HG02759 (cell line): ENCODE measurements at regions not wholly inside any gene's neighbourhood (a gene's known extent, or its start where the extent isn't known, plus 50 kb on each side); places are given as distances from the start of the nearest gene placed in this dataset.
"Not testable (repeated sequence)": the region's sequence is repeated elsewhere in the genome, so short reads cannot be mapped to it uniquely, and the experiment has no call there.

ENCODE experiments used
- ATAC-seq: cut with Tn5 transposase; IDR thresholded peaks from one replicate; pipeline ENCODE4 v1.9.1; 2021; ENCODE audit warnings: mild to moderate bottlenecking, moderate library complexity; ENCODE audit not compliant: unreplicated experiment

DNA sequence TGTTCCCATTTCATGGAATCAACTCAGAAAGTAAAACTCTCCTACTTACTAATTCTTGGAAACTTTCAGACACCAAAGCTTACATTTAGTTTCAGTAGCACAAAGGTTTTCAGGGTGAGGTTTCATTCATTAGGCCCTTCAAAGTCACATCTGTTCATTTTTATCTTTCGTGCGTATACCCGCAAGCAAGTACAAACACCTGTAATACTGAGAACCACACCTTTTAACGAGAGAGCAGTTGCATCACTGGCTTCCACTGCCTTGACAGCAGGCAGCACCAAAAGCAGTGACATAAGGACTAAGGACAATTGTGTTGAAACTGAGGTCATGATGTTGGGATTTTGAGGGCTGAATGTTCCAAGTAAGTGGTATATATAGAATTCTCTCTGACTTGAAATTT lies 60.5 kb downstream of the GOLGA6L22 start:
- ATAC-seq, result not testable (repeated sequence)

- not testable (repeated sequence) for ATAC-seq
Observed at GRCh38 chr15:22526537-22526936, 67.8 kb downstream of the GOLGA6L22 start.

- ATAC-seq, result not testable (repeated sequence)
Observed at GRCh38 chr15:22527016-22527415, 68.3 kb downstream of the GOLGA6L22 start.

DNA sequence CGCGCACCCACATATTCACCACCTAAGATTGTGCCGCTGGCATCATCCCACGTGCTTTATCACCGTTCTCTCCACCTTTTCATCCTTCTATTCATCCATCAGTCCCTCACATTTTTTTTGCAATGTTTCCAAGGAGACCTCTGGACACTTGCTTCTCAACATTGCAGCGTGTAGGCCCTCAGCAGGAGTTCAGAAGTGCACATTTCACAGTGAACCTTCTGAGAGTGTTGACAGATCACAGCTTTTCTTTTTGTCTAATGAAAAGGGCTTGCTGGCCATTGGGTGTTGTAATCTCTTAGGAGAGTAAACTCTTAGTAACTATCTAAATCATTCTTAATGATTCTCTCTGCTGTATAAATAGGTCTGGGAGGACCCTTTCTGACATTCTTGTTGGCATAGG lies 70.5 kb downstream of the GOLGA6L22 start:
- not testable (repeated sequence) for ATAC-seq

GRCh38 chr15:22559701-22560100 lies 101.0 kb downstream of the GOLGA6L22 start:
- not testable (repeated sequence) for ATAC-seq

- ATAC-seq, result not testable (repeated sequence)
Observed at GRCh38 chr15:22561716-22562115, 103.0 kb downstream of the GOLGA6L22 start.

DNA sequence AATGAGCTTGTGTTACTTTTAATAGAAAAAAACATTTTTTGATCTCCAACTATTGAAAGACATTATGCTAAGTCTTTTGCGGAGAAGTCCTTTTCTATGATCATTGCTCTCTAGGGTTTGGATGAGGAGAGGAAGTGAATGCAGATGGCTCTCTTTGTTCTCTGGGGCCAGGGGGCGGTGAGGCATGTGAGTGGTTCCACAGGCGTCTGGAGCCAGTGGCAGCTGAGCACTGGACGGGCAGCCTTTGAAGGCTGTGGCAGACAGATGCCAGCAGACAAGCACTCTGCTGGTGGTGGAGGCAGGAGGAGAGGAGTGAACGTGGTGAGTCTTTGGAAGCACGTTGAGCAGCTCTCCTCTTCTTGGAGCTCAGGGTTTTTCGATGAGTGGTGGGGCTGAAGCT lies 107.8 kb downstream of the GOLGA6L22 start:
- ATAC-seq, result not testable (repeated sequence)

DNA sequence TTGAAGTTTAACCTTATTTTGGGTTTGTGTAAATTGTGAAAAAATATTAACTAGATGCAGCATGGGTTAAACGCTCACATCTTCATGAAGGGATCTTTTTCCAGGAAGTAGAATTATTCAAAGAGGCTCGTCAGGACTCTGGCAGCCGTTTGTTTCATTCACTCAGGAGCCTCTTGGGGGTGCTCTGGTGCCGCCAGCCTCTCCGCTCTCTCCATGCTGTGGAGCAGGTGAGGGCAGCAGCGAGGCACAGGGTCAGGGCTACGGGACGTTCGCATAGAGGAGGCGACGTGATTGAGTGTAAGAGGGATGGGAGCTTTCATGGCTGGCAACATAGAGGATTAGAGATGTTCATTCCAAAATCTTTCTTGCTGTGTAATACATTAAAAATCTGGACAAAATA lies 110.8 kb downstream of the GOLGA6L22 start:
- not testable (repeated sequence) for ATAC-seq

DNA sequence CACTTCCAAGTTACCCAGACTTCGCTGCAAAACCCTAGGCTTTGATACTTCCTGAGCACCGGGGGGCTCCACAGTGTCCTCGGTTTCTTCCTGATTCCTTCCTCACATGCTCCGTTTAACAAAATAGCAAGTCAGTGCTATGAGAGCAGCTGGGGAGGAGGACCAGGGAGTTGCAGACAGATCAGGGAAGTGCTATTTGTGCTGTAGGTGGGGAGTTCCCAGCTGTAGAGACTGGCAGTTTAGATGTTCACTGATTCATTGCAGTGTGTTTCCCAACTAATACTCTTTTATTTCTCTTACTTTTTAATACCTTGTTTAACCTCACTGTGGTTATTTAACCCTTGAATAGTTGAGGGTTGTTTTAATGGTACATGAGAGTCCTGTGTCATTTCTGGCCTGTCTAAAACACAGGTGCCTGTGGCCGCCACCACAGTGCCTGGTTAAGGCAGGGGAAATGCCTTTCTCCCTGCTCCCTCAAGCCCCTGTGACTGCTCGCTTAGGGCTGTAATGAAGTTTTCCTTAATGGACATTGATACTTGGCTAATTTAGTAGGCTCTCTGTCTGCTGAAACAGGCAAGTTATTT lies 113.5 kb downstream of the GOLGA6L22 start:
- peak; percentile 54 for ATAC-seq

DNA sequence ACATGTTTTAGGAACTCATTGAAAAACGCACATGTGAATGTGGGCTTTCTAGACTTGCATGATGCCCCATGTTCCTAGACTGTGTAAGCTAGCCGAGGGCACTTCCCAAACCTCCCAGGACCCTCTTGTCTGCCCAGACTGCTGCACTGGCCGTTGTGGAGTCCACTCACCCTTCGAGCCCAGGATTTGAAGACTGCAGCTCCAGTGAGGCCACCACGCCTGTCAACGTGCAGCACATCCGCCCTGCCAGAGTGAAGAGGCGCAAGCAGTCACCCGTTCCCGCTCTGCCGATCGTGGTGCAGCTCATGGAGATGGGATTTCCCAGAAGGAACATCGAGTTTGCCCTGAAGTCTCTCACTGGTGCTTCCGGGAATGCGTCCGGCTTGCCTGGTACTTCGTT lies 114.1 kb downstream of the GOLGA6L22 start:
- ATAC-seq, result not testable (repeated sequence)

DNA sequence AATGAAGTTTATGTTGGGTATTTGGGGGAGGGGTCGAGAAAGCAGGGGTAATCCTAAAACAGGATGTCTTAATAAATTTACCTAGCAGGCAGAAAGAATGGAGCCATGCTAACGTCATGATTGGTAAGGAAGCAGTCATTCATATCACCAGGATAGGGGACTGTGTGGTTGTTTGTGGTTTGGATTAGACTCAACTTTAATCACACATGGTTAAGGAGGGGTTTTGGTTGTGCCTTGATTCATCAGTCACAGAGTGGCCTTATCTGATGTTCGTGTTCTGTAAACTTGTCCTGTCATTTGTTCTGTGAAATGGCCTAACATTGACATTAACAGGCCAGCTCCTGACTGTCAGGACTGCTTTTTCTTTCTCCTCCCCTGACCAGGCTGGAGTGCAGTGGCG lies 119.1 kb downstream of the GOLGA6L22 start:
- not testable (repeated sequence) for ATAC-seq

DNA sequence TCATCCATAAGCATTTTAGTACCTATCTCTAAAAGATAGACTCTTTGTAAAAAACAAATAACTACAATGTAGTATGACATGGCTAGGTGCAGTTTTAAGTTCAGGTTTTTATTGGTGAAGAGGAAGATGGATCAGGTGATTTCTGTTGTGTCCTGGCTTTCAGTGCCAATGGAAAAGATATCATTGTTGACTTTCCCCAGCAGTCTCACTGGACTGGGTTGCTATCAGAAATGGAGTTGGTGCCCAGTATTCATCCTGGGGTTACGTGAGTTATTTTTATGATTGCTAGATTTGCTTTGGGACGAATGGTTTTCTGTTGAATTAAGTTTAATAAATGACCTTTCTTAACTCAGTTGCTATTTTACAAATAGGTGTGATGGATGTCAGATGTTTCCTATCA lies 120.5 kb downstream of the GOLGA6L22 start:
- not testable (repeated sequence) for ATAC-seq

DNA sequence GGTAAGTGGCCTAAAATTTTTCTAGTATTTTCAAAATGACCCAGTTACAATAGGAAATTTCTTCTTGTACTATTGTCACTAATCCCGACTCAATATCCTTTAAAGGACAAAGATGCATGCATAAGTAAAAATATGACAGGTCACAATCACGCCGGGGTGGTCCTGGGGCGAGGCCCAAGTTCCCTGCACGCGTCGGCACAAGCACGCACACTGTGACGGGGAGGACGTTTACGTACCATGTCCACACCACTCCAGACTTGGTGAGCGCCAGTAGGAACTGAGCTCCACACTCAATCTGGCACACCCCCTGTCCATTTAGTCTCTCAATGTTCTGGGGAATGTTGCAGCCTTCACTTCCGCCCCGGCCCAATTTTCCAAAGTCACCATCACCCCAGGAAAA lies 128.7 kb downstream of the GOLGA6L22 start:
- not testable (repeated sequence) for ATAC-seq

DNA sequence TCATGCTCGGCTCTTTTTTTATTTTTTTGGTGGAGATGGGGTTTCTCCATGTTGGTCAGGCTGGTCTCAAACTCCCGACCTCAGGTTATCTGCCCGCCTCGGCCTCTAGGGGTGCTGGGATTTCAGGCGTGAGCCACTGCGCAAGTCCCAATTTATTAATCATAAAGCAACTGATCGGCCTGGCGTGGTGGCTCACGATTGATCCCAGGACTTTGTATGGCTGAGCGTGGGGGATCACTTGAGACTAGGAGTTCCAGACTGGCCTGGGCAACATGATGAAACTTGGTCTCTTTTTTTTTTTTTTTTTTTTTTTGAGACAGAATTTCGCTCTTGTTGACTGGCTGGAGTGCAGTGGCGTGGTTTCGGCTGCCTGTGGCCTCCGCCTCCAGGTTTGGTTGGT lies 139.8 kb downstream of the GOLGA6L22 start:
- ATAC-seq, result not testable (repeated sequence)

DNA sequence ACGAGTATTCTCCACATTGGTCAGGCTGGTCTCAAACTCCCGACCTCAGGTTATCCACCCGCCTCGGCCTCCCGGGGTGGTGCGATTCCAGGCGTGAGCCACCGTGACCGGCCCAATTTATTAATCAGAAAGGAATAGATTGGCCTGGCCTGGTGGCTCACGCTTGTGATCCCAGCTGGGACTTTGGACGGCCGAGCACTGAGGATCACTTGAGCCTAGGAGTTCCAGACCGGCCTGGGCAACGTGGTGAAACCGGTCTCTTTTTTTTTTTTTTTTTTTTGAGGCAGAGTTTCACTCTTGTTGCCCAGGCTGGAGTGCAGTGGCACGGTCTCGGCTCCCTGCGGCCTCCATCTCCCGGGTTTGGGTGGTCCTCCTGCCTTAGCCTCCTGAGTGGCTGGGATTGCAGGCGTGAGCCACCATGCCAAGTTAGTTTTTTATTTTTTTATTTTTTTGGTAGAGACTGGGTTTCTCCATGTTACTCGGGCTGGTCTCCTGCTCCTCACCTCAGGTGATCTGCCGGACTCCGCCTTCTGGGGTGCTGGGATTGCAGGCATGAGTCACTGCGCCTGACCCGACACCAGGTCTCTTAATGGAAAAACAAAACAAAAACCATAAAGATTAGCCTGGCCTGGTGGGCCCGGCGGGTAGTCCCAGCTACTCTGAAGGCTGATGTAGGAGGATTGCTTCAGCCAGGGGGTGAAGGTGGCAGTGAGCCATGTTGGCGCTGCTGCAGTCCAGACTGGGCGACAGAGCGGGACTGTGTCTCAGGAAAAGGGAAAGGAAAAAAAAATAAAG lies 141.0 kb downstream of the GOLGA6L22 start:
- ATAC-seq, result not testable (repeated sequence)

- not testable (repeated sequence) for ATAC-seq
Observed at GRCh38 chr15:22616976-22617375, 158.3 kb downstream of the GOLGA6L22 start.

DNA sequence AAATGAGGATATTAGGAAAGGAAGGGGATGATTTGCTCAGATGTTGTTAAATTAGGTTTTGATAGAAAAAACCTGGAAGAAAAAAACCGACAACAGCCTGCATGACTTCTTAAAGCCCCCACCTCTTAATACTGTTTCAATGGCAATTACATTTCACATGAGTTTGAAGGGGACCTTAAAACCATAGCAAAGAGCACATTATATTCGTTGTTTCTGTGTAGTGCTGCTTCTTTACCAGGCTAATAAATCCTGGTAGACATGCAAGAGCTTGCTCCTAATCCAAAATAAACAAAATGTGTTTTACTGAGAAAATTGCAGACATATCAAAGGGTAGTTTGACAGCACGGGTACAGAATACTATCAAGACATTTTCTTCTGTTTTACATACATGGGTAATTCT lies 154.7 kb upstream of the NIPA1 start:
- ATAC-seq, result not testable (repeated sequence)

- ATAC-seq, result not testable (repeated sequence)
Observed at GRCh38 chr15:22639983-22640382, 146.5 kb upstream of the NIPA1 start.

DNA sequence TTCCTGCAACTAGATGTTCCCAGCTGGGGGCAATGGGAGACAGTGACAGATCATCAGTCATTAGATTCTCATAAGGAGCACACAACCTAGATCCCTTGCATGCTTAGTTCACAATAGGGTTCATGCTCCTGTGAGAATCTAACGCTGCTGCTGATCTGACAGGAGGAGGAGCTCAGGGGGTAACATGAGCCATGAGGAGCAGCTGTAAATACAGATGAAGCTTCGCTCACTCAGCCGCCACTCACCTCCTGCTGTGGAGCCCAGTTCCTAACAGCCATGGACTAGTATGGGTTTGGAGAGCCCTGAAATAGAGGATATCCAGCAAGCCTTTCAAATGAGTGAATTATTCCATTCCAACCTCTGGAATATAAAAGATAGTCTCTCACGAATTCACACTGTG lies 137.0 kb upstream of the NIPA1 start:
- ATAC-seq, result not testable (repeated sequence)

DNA sequence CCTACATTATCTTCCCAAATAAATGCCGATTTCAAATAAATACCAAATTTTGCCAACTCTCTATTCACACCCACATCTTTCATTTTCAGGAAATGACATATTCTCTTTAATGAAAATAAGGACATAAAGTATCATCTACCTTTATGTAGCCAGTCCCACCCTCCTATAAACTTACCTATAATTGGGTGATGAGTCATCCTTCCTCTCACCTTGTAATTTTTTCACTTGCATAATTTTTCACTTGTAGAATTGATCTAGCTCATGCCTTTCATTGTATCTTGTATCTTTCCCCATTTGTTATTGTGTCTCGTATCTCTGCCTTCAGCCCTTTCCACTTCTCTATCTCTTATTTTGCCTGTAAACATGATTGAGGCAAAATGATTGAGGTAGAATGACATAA lies 135.3 kb upstream of the NIPA1 start:
- ATAC-seq, result not testable (repeated sequence)

DNA sequence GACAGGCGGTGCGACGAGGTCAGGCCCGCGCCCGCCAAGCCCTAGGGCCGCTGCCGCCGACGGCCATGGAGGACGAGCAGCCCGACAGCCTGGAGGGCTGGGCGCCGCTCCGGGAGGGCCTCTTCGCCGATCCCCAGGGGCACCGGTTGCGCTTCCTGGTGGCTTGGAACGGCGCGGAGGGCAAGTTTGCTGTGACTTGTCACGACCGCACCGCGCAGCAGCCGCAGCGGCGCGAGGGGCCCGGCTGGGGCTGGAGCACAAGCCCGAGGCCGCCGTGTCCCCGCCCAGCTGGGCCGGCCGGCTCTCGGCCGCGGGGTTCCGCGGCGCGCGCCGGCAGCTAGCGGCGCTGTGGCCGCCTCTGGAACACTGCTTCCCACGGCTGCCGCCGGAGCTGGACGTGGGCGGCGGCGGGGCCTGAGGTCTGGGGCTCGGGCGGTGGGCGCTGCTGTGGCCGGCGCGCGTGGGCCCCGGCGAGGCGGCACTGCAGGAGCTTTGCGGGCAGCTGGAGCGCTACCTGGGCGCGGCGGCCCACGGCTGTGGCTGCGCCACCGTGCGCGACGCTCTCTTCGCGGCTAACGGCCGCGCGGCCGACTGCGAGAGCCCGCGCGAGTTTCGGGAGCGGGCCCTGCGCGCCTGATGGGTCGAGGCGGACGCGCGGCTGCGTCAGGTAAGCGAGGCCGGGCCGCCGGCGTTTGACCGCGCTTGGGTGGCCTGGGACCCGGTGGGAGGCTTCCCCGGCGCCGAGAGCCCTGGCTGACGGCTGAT lies 122.0 kb upstream of the NIPA1 start:
- peak; percentile 89 for ATAC-seq
